ENCODE measurements at regions not wholly inside any gene's neighbourhood (a gene's known extent, or its start where the extent isn't known, plus 50 kb on each side); places are given as distances from the start of the nearest gene placed in this dataset.

- ChIA-PET POLR2A (ENCODE audit: low non-redundant PET) (no interaction called here), CTCF (no interaction called here)
- no peak for DNase-seq (ENCODE audit: low spot score)
- TF ChIP-seq CTCF (conservative IDR thresholded peaks at IDR 0.05; ENCODE audit: low read depth), result no peak
- no peak overlapping the region for H3K27ac ChIP-seq
Measured at GRCh38 chr10:117900280-117900679, 146.5 kb downstream of the RAB11FIP2 start.

- no peak for DNase-seq (ENCODE audit: low spot score)
- no peak for TF ChIP-seq CTCF (conservative IDR thresholded peaks at IDR 0.05; ENCODE audit: low read depth)
- H3K27ac ChIP-seq, result no peak overlapping the region
- ChIA-PET CTCF (interaction anchor here (0.6 kb wide), 1 partner anchor 91 kb away, joined by 3 read pairs; no protein-coding TSS in a partner anchor), POLR2A (ENCODE audit: low non-redundant PET) (no interaction called here)
Measured at GRCh38 chr10:117903854-117904253, 142.9 kb downstream of the RAB11FIP2 start.

- ChIA-PET CTCF (no interaction called here), POLR2A (ENCODE audit: low non-redundant PET) (interaction anchor here (0.6 kb wide), 1 partner anchor 153 kb away, joined by 4 read pairs; no protein-coding TSS in a partner anchor)
- TF ChIP-seq CTCF (conservative IDR thresholded peaks at IDR 0.05; ENCODE audit: low read depth), result no peak
- no peak for DNase-seq (ENCODE audit: low spot score)
- no peak overlapping the region for H3K27ac ChIP-seq
Measured at GRCh38 chr10:117905404-117905803, 141.3 kb downstream of the RAB11FIP2 start.

- TF ChIP-seq CTCF (conservative IDR thresholded peaks at IDR 0.05; ENCODE audit: low read depth), result no peak
- ChIA-PET POLR2A (ENCODE audit: low non-redundant PET) (no interaction called here), CTCF (no interaction called here)
Measured at GRCh38 chr10:117911684-117912083, 135.1 kb downstream of the RAB11FIP2 start.

GRCh38 chr10:117914334-117914733, 132.4 kb downstream of the RAB11FIP2 start:
- no peak for DNase-seq (ENCODE audit: low spot score)
- POLR2A ChIA-PET (ENCODE audit: low non-redundant PET), result no interaction called here
- no peak overlapping the region for H3K27ac ChIP-seq
- CTCF ChIA-PET, result no interaction called here
- no peak for TF ChIP-seq CTCF (conservative IDR thresholded peaks at IDR 0.05; ENCODE audit: low read depth)

More at GRCh38 chr10:117911684-117912083, 135.1 kb downstream of the RAB11FIP2 start:
- no peak for DNase-seq (ENCODE audit: low spot score)
- H3K27ac ChIP-seq, result no peak overlapping the region

GRCh38 chr10:117920956-117921355, 125.8 kb downstream of the RAB11FIP2 start:
- no peak for DNase-seq (ENCODE audit: low spot score)
- POLR2A ChIA-PET (ENCODE audit: low non-redundant PET), result no interaction called here
- no peak overlapping the region for H3K27ac ChIP-seq
- CTCF ChIA-PET, result no interaction called here
- no peak for TF ChIP-seq CTCF (conservative IDR thresholded peaks at IDR 0.05; ENCODE audit: low read depth)

GRCh38 chr10:117921421-117921820, 125.3 kb downstream of the RAB11FIP2 start:
- no peak overlapping the region for H3K27ac ChIP-seq
- ChIA-PET POLR2A (ENCODE audit: low non-redundant PET) (no interaction called here), CTCF (interaction anchor here (0.6 kb wide), 1 partner anchor 634 kb away, joined by 5 read pairs; no protein-coding TSS in a partner anchor)
- DNase-seq (ENCODE audit: low spot score), result no peak
- no peak for TF ChIP-seq CTCF (conservative IDR thresholded peaks at IDR 0.05; ENCODE audit: low read depth)

Measured in RWPE1 (cell line).